HepG2 (cell line): ENCODE measurements at regions not wholly inside any gene's neighbourhood (a gene's known extent, or its start where the extent isn't known, plus 50 kb on each side); places are given as distances from the start of the nearest gene placed in this dataset.

Experiments used
- ATAC-seq: fragments of 200-7000 bp; cut with Tn5 transposase; 3 replicates; pipeline ENCODE4 v1.9.1; 2020; ENCODE audit warnings: mild to moderate bottlenecking, moderate library complexity
- BruUV-seq: library from RNA; stranded (reverse); fragments of 400-500 nt; replicated peaks from 2 replicates; lab custom pipeline; 2021; lab: Mats Ljungman, UMichigan
- CTCF ChIA-PET: fragments of 300-600 bp; formaldehyde crosslinking; extraction: SDS; loops from one replicate; lab custom pipeline; 2021; ENCODE audit warnings: low total read pairs, inconsistent platforms, low intra/inter-chr PET ratio; lab: Yijun Ruan, JAX
- POLR2A ChIA-PET: fragments of 350-600 bp; sonication (Branson Sonifier 250); formaldehyde crosslinking; loops from one replicate; lab custom pipeline; 2020; ENCODE audit warnings: antibody characterized with exemption, inconsistent platforms; lab: Yijun Ruan, JAX
- DNase-seq: peaks from one replicate; pipeline ENCODE4 v3.0.0-alpha.2; 2015; ENCODE audit warnings: low spot score
- FAIRE-seq: peaks from 3 replicates; lab custom pipeline; 2011; peaks lifted over from hg19 to GRCh38; lab: Jason Lieb, UNC
- H2AFZ ChIP-seq: one replicate; pipeline ENCODE4 v1.6.1; 2011; ENCODE audit warnings: low read length, inconsistent platforms
- H3K27ac ChIP-seq: fragments of 300-600 bp; 3 replicates; pipeline ENCODE4 v1.8.0; 2011; ENCODE audit warnings: mixed run types, mild to moderate bottlenecking, mixed read lengths, low read length, inconsistent platforms; ENCODE audit not compliant: insufficient read depth; ENCODE audit errors: extremely low read length
- H3K27me3 ChIP-seq, 2 experiments: fragments of 200-600 bp in 1 of 2; 2 replicates in 1 of 2; 3 replicates in 1 of 2; pipeline versions ENCODE4 v1.6.0 to v1.8.0; 2011; ENCODE audit warnings: low read length in 2 of 2, mild to moderate bottlenecking in 2 of 2, moderate library complexity in 2 of 2, inconsistent platforms in 1 of 2; ENCODE audit not compliant: insufficient read depth in 2 of 2, control insufficient read depth in 1 of 2
- H3K36me3 ChIP-seq, 2 experiments: fragments of 200-600 bp in 1 of 2; replicated peaks in 1 of 2; 2 replicates in 1 of 2; 3 replicates in 1 of 2; pipeline versions ENCODE4 v1.5.1 to v1.8.0; 2011; ENCODE audit warnings: low read length in 2 of 2, inconsistent platforms in 1 of 2; ENCODE audit not compliant: insufficient read depth in 2 of 2, control insufficient read depth in 1 of 2
- H3K4me1 ChIP-seq: 2 replicates; pipeline ENCODE4 v1.5.1; 2012; ENCODE audit warnings: low read length, inconsistent platforms; ENCODE audit not compliant: insufficient read depth
- H3K4me2 ChIP-seq: 2 replicates; pipeline ENCODE4 v1.6.0; 2011; ENCODE audit warnings: low read depth, low read length, inconsistent platforms
- H3K4me3 ChIP-seq, 3 experiments: fragments of 200-600 bp in 1 of 3; sonication (generic), shearing (Covaris generic) in 1 of 3; replicated peaks in 1 of 3; 2 replicates each; pipeline ENCODE4 v1.5.1; 2011 to 2016; ENCODE audit warnings: low read length in 3 of 3, inconsistent platforms in 2 of 3, low read depth in 2 of 3, mild to moderate bottlenecking in 2 of 3, control low read depth in 1 of 3, mixed read lengths in 1 of 3; ENCODE audit not compliant: insufficient read depth in 1 of 3
- H3K79me2 ChIP-seq: one replicate; pipeline ENCODE4 v1.6.1; 2011; ENCODE audit warnings: low read length, inconsistent platforms; ENCODE audit not compliant: insufficient read depth
- H3K9ac ChIP-seq: 2 replicates; pipeline ENCODE4 v1.6.0; 2011; ENCODE audit warnings: mild to moderate bottlenecking, low read depth, low read length, inconsistent platforms; ENCODE audit not compliant: insufficient read depth
- H3K9me3 ChIP-seq: 2 replicates; pipeline ENCODE4 v1.5.1; 2012; ENCODE audit warnings: mild to moderate bottlenecking, low read length
- H4K20me1 ChIP-seq: 2 replicates; pipeline ENCODE4 v1.6.0; 2011; ENCODE audit warnings: inconsistent platforms, mild to moderate bottlenecking, low read length, moderate library complexity; ENCODE audit not compliant: insufficient read depth
- ARNT2 ChIP-seq: sonication (generic); formaldehyde crosslinking; IDR thresholded peaks from 2 replicates; pipeline ENCODE4 v1.8.0; 2022; ENCODE audit warnings: mild to moderate bottlenecking, low read depth, missing genetic modification reagents, moderate library complexity
- ATF1 ChIP-seq: IDR thresholded peaks from 2 replicates; pipeline ENCODE4 v1.6.1; 2016; ENCODE audit warnings: mild to moderate bottlenecking, control low read depth
- BRD4 ChIP-seq: sonication (generic); formaldehyde crosslinking; IDR thresholded peaks from 2 replicates; pipeline ENCODE4 v1.4.0; 2020; ENCODE audit warnings: missing genetic modification reagents
- CEBPB ChIP-seq: IDR thresholded peaks from 2 replicates; pipeline ENCODE4 v1.6.1; 2011; ENCODE audit warnings: low read depth, low read length, improper control_type of control experiment, borderline replicate concordance
- HNF4A ChIP-seq: sonication (generic); formaldehyde crosslinking; IDR thresholded peaks from 2 replicates; pipeline ENCODE4 v1.4.0; 2020; ENCODE audit warnings: missing genetic modification reagents
- HNF4G ChIP-seq, 2 experiments: sonication (generic) in 1 of 2; formaldehyde crosslinking in 1 of 2; IDR thresholded peaks; 2 replicates each; pipeline versions ENCODE4 v1.4.0 to v1.6.1; 2011 to 2020; ENCODE audit warnings: borderline replicate concordance in 2 of 2, low read depth in 2 of 2, mild to moderate bottlenecking in 2 of 2, low read length in 1 of 2, missing genetic modification reagents in 1 of 2, moderate library complexity in 1 of 2
- ISL2 ChIP-seq: sonication (generic); formaldehyde crosslinking; IDR thresholded peaks from 2 replicates; pipeline ENCODE4 v1.5.0; 2020; ENCODE audit warnings: missing genetic modification reagents
- JARID2 ChIP-seq: sonication (generic); formaldehyde crosslinking; IDR thresholded peaks from 2 replicates; pipeline ENCODE4 v1.8.1; 2023; ENCODE audit warnings: missing genetic modification reagents, inconsistent platforms; ENCODE audit not compliant: insufficient replicate concordance
- KLF12 ChIP-seq: sonication (generic); formaldehyde crosslinking; IDR thresholded peaks from 2 replicates; pipeline ENCODE4 v1.4.0; 2020; ENCODE audit warnings: missing genetic modification reagents, borderline replicate concordance
- MTA3 ChIP-seq: sonication (generic); formaldehyde crosslinking; IDR thresholded peaks from 2 replicates; pipeline ENCODE4 v1.4.0; 2020; ENCODE audit warnings: missing genetic modification reagents
- RARG ChIP-seq: sonication (generic); formaldehyde crosslinking; IDR thresholded peaks from 2 replicates; pipeline ENCODE4 v1.4.0; 2020; ENCODE audit warnings: low read depth, mild to moderate bottlenecking, missing genetic modification reagents
- RFX3 ChIP-seq: IDR thresholded peaks from 2 replicates; pipeline ENCODE4 v1.6.1; 2016; ENCODE audit warnings: missing biosample characterization, missing genetic modification reagents
- SMAD1 ChIP-seq: sonication (generic); formaldehyde crosslinking; IDR thresholded peaks from 2 replicates; pipeline ENCODE4 v1.4.0; 2020; ENCODE audit warnings: missing genetic modification reagents, low read depth, mild to moderate bottlenecking, borderline replicate concordance
- TBP ChIP-seq: sonication (generic); formaldehyde crosslinking; IDR thresholded peaks from 2 replicates; pipeline ENCODE4 v1.5.0; 2020; ENCODE audit warnings: missing genetic modification reagents
- ZEB1 ChIP-seq: IDR thresholded peaks from 2 replicates; pipeline ENCODE4 v1.6.1; 2012; ENCODE audit warnings: mild to moderate bottlenecking, low read depth, inconsistent platforms; ENCODE audit not compliant: insufficient replicate concordance
- ZFP90 ChIP-seq: sonication (generic); formaldehyde crosslinking; IDR thresholded peaks from 2 replicates; pipeline ENCODE4 v1.8.0; 2022; ENCODE audit warnings: missing genetic modification reagents, mild to moderate bottlenecking, inconsistent platforms, borderline replicate concordance
- ZNF7 ChIP-seq: IDR thresholded peaks from 2 replicates; pipeline ENCODE4 v1.6.1; 2016; ENCODE audit warnings: missing biosample characterization, missing genetic modification reagents
- WGBS: methylation state at CpG from one replicate; pipeline ENCODE4 v1.1.6; 2017; ENCODE audit warnings: low lambda C conversion rate; 5-methylcytosine and 5-hydroxymethylcytosine counted together
- in situ Hi-C: cut with HindIII; loops from 2 replicates; pipeline ENCODE4 v1.10.0; 2017; ENCODE audit warnings: low pct_unique_long_range_greater_than_20kb; ENCODE audit not compliant: extremely low pct_ligation_motif_present
- intact Hi-C: fragments of 100-400 bp; cut with micrococcal nuclease; formaldehyde crosslinking; loops from one replicate; pipeline ENCODE4 v1.10.0; 2022; ENCODE audit not compliant: unreplicated experiment
- TF ChIP-seq, protein P1 (sequence below): sonication (generic); formaldehyde crosslinking; IDR thresholded peaks from 2 replicates; pipeline ENCODE4 v1.8.0; 2022; ENCODE audit warnings: missing genetic modification reagents, mild to moderate bottlenecking, inconsistent platforms, borderline replicate concordance
- TF ChIP-seq, protein P2 (sequence below): sonication (generic); formaldehyde crosslinking; IDR thresholded peaks from 2 replicates; pipeline ENCODE4 v1.4.0; 2020; ENCODE audit warnings: mild to moderate bottlenecking, missing genetic modification reagents
- TF ChIP-seq, protein P3 (sequence below): sonication (generic); formaldehyde crosslinking; IDR thresholded peaks from 2 replicates; pipeline ENCODE4 v1.4.0; 2020; ENCODE audit warnings: missing genetic modification reagents, borderline replicate concordance

DNA sequence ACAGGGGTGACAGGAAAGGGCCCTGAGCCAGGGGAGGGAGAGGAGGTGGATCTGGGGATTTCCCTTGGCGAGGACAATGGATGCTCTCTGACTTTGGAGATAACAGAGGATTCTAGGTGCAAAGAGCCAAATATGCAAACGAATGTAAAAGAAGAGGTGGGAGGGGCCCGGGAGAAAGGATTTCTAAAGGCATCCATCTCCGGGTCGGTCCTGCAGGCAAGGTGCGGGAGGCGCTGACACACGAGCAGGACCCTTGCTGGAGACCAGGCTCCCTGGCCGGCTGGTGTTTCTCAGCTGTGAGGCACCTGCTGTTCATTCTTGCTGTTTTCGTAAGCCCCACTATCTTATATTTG is 115.2 kb upstream of the TLE3 start:
- no peak overlapping the region for H3K4me3 ChIP-seq
- TF ChIP-seq ZEB1 (no peak), ISL2 (CRISPR knock-in tag) (no peak), ZNF7 (CRISPR knock-in tag) (no peak), HNF4A (CRISPR knock-in tag) (no peak), MTA3 (CRISPR knock-in tag) (no peak), RARG (CRISPR knock-in tag) (no peak), SMAD1 (CRISPR knock-in tag) (no peak), HNF4G (IDR thresholded peaks at IDR 0.05; ENCODE audit: borderline replicate concordance, low read depth, low read length) (no peak), HNF4G (CRISPR knock-in tag; IDR thresholded peaks at IDR 0.05; ENCODE audit: borderline replicate concordance, low read depth) (no peak), CEBPB (no peak), TBP (CRISPR knock-in tag) (no peak), ATF1 (CRISPR knock-in tag) (no peak), RFX3 (CRISPR knock-in tag) (no peak), ARNT2 (CRISPR knock-in tag) (no peak), BRD4 (CRISPR knock-in tag) (no peak), JARID2 (CRISPR knock-in tag) (no peak), ZFP90 (CRISPR knock-in tag) (no peak), KLF12 (no peak)
- TF ChIP-seq, protein P1, sequence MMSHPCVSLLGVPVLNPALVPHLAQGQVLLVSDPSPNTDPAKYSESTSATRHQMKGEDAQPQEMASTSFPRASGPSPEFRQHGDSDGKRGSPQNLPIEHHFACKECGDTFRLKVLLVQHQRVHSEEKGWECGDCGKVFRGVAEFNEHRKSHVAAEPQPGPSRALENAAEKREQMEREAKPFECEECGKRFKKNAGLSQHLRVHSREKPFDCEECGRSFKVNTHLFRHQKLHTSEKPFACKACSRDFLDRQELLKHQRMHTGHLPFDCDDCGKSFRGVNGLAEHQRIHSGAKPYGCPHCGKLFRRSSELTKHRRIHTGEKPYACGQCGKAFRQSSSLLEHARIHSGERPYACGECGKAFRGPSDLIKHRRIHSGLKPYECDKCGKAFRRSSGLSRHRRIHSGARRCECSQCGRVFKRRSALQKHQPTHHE: no peak
- TF ChIP-seq, protein P2, sequence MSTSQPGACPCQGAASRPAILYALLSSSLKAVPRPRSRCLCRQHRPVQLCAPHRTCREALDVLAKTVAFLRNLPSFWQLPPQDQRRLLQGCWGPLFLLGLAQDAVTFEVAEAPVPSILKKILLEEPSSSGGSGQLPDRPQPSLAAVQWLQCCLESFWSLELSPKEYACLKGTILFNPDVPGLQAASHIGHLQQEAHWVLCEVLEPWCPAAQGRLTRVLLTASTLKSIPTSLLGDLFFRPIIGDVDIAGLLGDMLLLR (CRISPR knock-in tag): no peak
- TF ChIP-seq, protein P3, sequence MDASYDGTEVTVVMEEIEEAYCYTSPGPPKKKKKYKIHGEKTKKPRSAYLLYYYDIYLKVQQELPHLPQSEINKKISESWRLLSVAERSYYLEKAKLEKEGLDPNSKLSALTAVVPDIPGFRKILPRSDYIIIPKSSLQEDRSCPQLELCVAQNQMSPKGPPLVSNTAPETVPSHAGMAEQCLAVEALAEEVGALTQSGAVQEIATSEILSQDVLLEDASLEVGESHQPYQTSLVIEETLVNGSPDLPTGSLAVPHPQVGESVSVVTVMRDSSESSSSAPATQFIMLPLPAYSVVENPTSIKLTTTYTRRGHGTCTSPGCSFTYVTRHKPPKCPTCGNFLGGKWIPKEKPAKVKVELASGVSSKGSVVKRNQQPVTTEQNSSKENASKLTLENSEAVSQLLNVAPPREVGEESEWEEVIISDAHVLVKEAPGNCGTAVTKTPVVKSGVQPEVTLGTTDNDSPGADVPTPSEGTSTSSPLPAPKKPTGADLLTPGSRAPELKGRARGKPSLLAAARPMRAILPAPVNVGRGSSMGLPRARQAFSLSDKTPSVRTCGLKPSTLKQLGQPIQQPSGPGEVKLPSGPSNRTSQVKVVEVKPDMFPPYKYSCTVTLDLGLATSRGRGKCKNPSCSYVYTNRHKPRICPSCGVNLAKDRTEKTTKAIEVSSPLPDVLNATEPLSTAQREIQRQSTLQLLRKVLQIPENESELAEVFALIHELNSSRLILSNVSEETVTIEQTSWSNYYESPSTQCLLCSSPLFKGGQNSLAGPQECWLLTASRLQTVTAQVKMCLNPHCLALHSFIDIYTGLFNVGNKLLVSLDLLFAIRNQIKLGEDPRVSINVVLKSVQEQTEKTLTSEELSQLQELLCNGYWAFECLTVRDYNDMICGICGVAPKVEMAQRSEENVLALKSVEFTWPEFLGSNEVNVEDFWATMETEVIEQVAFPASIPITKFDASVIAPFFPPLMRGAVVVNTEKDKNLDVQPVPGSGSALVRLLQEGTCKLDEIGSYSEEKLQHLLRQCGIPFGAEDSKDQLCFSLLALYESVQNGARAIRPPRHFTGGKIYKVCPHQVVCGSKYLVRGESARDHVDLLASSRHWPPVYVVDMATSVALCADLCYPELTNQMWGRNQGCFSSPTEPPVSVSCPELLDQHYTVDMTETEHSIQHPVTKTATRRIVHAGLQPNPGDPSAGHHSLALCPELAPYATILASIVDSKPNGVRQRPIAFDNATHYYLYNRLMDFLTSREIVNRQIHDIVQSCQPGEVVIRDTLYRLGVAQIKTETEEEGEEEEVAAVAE (CRISPR knock-in tag): no peak
- H3K9ac ChIP-seq: no peak overlapping the region
- no peak overlapping the region for H3K27ac ChIP-seq
- no peak for FAIRE-seq
- ChIA-PET CTCF (no interaction called here), POLR2A (no interaction called here)
- H3K9me3 ChIP-seq: no peaks in the 10 kb centered on the region
- H3K79me2 ChIP-seq: no peaks in the 10 kb centered on the region
- H3K4me2 ChIP-seq: no peak overlapping the region
- no peaks in the 10 kb centered on the region for H3K4me1 ChIP-seq
- H3K36me3 ChIP-seq: no peaks in the 10 kb centered on the region
- BruUV-seq: no TSS peak
- H4K20me1 ChIP-seq: peaks cover 3% of the 10 kb centered on the region; the same call in 1 of the 2 replicates
- intact Hi-C loops (no loop called here), in situ Hi-C loops (no loop called here)
- H3K27me3 ChIP-seq: peaks cover 5 to 55% of the 10 kb centered on the region in 2 experiments; a peak in 4 of 5 replicates
- WGBS: 43% methylated on average over 9 of the region's 10 CpGs
- no peak for ATAC-seq
- no peak for DNase-seq
- H2AFZ ChIP-seq: no peak overlapping the region
